GM19035 (cell line): ENCODE measurements at regions not wholly inside any gene's neighbourhood (a gene's known extent, or its start where the extent isn't known, plus 50 kb on each side); places are given as distances from the start of the nearest gene placed in this dataset.

Experiments
- ATAC-seq: cut with Tn5 transposase; IDR thresholded peaks from one replicate; pipeline ENCODE4 v1.9.1; 2021; ENCODE audit not compliant: unreplicated experiment

GRCh38 chr6:71420693-71421328 lies 132.2 kb downstream of the OGFRL1 start:
- peak; percentile 98 for ATAC-seq

- no peak for ATAC-seq
Observed at GRCh38 chr6:71421611-71422010, 133.0 kb downstream of the OGFRL1 start.

GRCh38 chr6:71430018-71430417 lies 141.4 kb downstream of the OGFRL1 start:
- ATAC-seq, result no peak

- no peak for ATAC-seq
Observed at GRCh38 chr6:71433441-71433840, 144.8 kb downstream of the OGFRL1 start.

GRCh38 chr6:71444222-71444621 lies 155.6 kb downstream of the OGFRL1 start:
- ATAC-seq, result no peak

GRCh38 chr6:71446057-71446456 lies 157.4 kb downstream of the OGFRL1 start:
- ATAC-seq, result peak; percentile 46

- peak; percentile 48 for ATAC-seq
Observed at GRCh38 chr6:71446470-71446869, 157.9 kb downstream of the OGFRL1 start.

GRCh38 chr6:71452697-71453370 lies 164.2 kb downstream of the OGFRL1 start:
- ATAC-seq, result no peak

- ATAC-seq, result no peak
Observed at GRCh38 chr6:71453371-71453706, 164.7 kb downstream of the OGFRL1 start.

- no peak for ATAC-seq
Observed at GRCh38 chr6:71454056-71454455, 165.4 kb downstream of the OGFRL1 start.

- ATAC-seq, result no peak
Observed at GRCh38 chr6:71457929-71458328, 169.3 kb downstream of the OGFRL1 start.

GRCh38 chr6:71459162-71459561 lies 170.6 kb downstream of the OGFRL1 start:
- ATAC-seq, result no peak

GRCh38 chr6:71460933-71461332 lies 172.3 kb downstream of the OGFRL1 start:
- no peak for ATAC-seq

- no peak for ATAC-seq
Observed at GRCh38 chr6:71463061-71463460, 174.4 kb downstream of the OGFRL1 start.

- no peak for ATAC-seq
Observed at GRCh38 chr6:71465096-71465495, 176.5 kb downstream of the OGFRL1 start.

GRCh38 chr6:71466362-71466761 lies 177.8 kb downstream of the OGFRL1 start:
- no peak for ATAC-seq

- ATAC-seq, result no peak
Observed at GRCh38 chr6:71468038-71468437, 179.4 kb downstream of the OGFRL1 start.

- ATAC-seq, result no peak
Observed at GRCh38 chr6:71468841-71469700, 180.5 kb downstream of the OGFRL1 start.

- ATAC-seq, result no peak
Observed at GRCh38 chr6:71471718-71472117, 183.1 kb downstream of the OGFRL1 start.

GRCh38 chr6:71473926-71474325 lies 185.3 kb downstream of the OGFRL1 start:
- ATAC-seq, result no peak

- ATAC-seq, result no peak
Observed at GRCh38 chr6:71474942-71475341, 186.3 kb downstream of the OGFRL1 start.

GRCh38 chr6:71476371-71476770 lies 187.8 kb downstream of the OGFRL1 start:
- ATAC-seq, result no peak
